WTC11 (cell line): ENCODE measurements at regions not wholly inside any gene's neighbourhood (a gene's known extent, or its start where the extent isn't known, plus 50 kb on each side); places are given as distances from the start of the nearest gene placed in this dataset.

Experiments
- ATAC-seq: fragments of 200-7000 bp; cut with Tn5 transposase; 2 replicates; pipeline ENCODE4 v1.10.0; 2021; ENCODE audit warnings: mild to moderate bottlenecking, moderate library complexity
- CTCF ChIA-PET: fragments of 300-600 bp; sonication (Branson Sonifier 250); formaldehyde crosslinking; loops from one replicate; lab custom pipeline; 2021; ENCODE audit warnings: antibody characterized with exemption; lab: Charles Lee
- POLR2A ChIA-PET: fragments of 350-600 bp; sonication (Branson Sonifier 250); formaldehyde crosslinking; loops from one replicate; lab custom pipeline; 2021; ENCODE audit warnings: antibody characterized with exemption; lab: Charles Lee
- DNase-seq: peaks from one replicate; pipeline ENCODE4 v3.0.0; 2021; ENCODE audit warnings: low spot score
- H3K27ac Mint-ChIP-seq: 2 replicates; pipeline ENCODE4 v1.8.0; 2021; ENCODE audit warnings: mixed read lengths
- H3K27me3 Mint-ChIP-seq: 2 replicates; pipeline ENCODE4 v1.8.0; 2021; ENCODE audit warnings: low read depth, mild to moderate bottlenecking, moderate library complexity, mixed read lengths
- H3K36me3 Mint-ChIP-seq: 2 replicates; pipeline ENCODE4 v1.8.0; 2021; ENCODE audit warnings: mixed read lengths
- H3K4me1 Mint-ChIP-seq: 2 replicates; pipeline ENCODE4 v1.8.0; 2022; ENCODE audit warnings: mixed read lengths
- H3K4me3 Mint-ChIP-seq: 2 replicates; pipeline ENCODE4 v1.8.0; 2021; ENCODE audit warnings: mild to moderate bottlenecking, moderate library complexity, mixed read lengths
- H3K9me3 Mint-ChIP-seq: 2 replicates; pipeline ENCODE4 v1.8.0; 2021; ENCODE audit warnings: mixed read lengths
- ARID4B ChIP-seq: sonication (generic); formaldehyde crosslinking; IDR thresholded peaks from 2 replicates; pipeline ENCODE4 v1.8.0; 2023; ENCODE audit warnings: missing genetic modification reagents, mild to moderate bottlenecking, borderline replicate concordance
- ATF3 ChIP-seq: sonication (generic); formaldehyde crosslinking; conservative IDR thresholded peaks from 2 replicates; pipeline ENCODE4 v1.8.1; 2022; ENCODE audit warnings: mild to moderate bottlenecking, missing genetic modification reagents
- CBFB ChIP-seq: sonication (generic); formaldehyde crosslinking; IDR thresholded peaks from 2 replicates; pipeline ENCODE4 v1.8.1; 2022; ENCODE audit warnings: mild to moderate bottlenecking, low read depth, missing genetic modification reagents
- CDX4 ChIP-seq: fragments of 250-450 bp; sonication (Bioruptor Pico); IDR thresholded peaks from 2 replicates; pipeline ENCODE4 v1.9.0; 2021; ENCODE audit warnings: moderate library complexity, mild to moderate bottlenecking, inconsistent platforms, borderline replicate concordance
- CREM ChIP-seq: sonication (generic); formaldehyde crosslinking; IDR thresholded peaks from 2 replicates; pipeline ENCODE4 v1.8.1; 2022; ENCODE audit warnings: mild to moderate bottlenecking, missing genetic modification reagents, moderate library complexity
- ESRRA ChIP-seq: sonication (generic); formaldehyde crosslinking; IDR thresholded peaks from 2 replicates; pipeline ENCODE4 v1.8.1; 2022; ENCODE audit warnings: mild to moderate bottlenecking, missing genetic modification reagents, borderline replicate concordance
- GTF2I ChIP-seq: fragments of 250-450 bp; sonication (Bioruptor Pico); conservative IDR thresholded peaks from 2 replicates; pipeline ENCODE4 v1.4.0; 2021; ENCODE audit warnings: mild to moderate bottlenecking
- IRF2 ChIP-seq: sonication (generic); formaldehyde crosslinking; IDR thresholded peaks from 2 replicates; pipeline ENCODE4 v1.8.0; 2022; ENCODE audit warnings: low read depth, missing genetic modification reagents, borderline replicate concordance
- JAZF1 ChIP-seq: fragments of 250-450 bp; sonication (Bioruptor Pico); IDR thresholded peaks from 2 replicates; pipeline ENCODE4 v1.9.0; 2021; ENCODE audit warnings: moderate library complexity, mild to moderate bottlenecking, inconsistent platforms
- KAT7 ChIP-seq: sonication (generic); formaldehyde crosslinking; IDR thresholded peaks from 2 replicates; pipeline ENCODE4 v1.8.1; 2023; ENCODE audit warnings: missing genetic modification reagents, mild to moderate bottlenecking, borderline replicate concordance
- MXD4 ChIP-seq: fragments of 250-450 bp; sonication (Bioruptor Pico); IDR thresholded peaks from 2 replicates; pipeline ENCODE4 v1.8.0; 2021; ENCODE audit warnings: mild to moderate bottlenecking, moderate library complexity, borderline replicate concordance
- NFATC4 ChIP-seq: fragments of 250-450 bp; sonication (Bioruptor Pico); IDR thresholded peaks from 2 replicates; pipeline ENCODE4 v1.9.0; 2021; ENCODE audit warnings: mild to moderate bottlenecking
- NFE2L1 ChIP-seq: sonication (generic); formaldehyde crosslinking; IDR thresholded peaks from 2 replicates; pipeline ENCODE4 v1.8.1; 2023; ENCODE audit warnings: missing genetic modification reagents
- NR2C2 ChIP-seq: sonication (generic); formaldehyde crosslinking; IDR thresholded peaks from 2 replicates; pipeline ENCODE4 v1.8.0; 2022; ENCODE audit warnings: mild to moderate bottlenecking, missing genetic modification reagents
- PRDM15 ChIP-seq: sonication (generic); formaldehyde crosslinking; IDR thresholded peaks from 2 replicates; pipeline ENCODE4 v1.8.0; 2022; ENCODE audit warnings: missing genetic modification reagents
- STAT6 ChIP-seq: sonication (generic); formaldehyde crosslinking; conservative IDR thresholded peaks from 2 replicates; pipeline ENCODE4 v1.8.1; 2023; ENCODE audit warnings: mild to moderate bottlenecking, low read depth, missing genetic modification reagents, moderate library complexity
- TCF7 ChIP-seq: sonication (generic); formaldehyde crosslinking; IDR thresholded peaks from 2 replicates; pipeline ENCODE4 v1.8.0; 2022; ENCODE audit warnings: mild to moderate bottlenecking, low read depth, missing genetic modification reagents, moderate library complexity
- ZBTB21 ChIP-seq: sonication (generic); formaldehyde crosslinking; IDR thresholded peaks from 2 replicates; pipeline ENCODE4 v1.8.1; 2023; ENCODE audit warnings: mild to moderate bottlenecking, missing genetic modification reagents, borderline replicate concordance
- ZNF219 ChIP-seq: sonication (generic); formaldehyde crosslinking; IDR thresholded peaks from 2 replicates; pipeline ENCODE4 v1.8.0; 2023; ENCODE audit warnings: missing genetic modification reagents, mild to moderate bottlenecking, borderline replicate concordance
- ZNF396 ChIP-seq: fragments of 250-450 bp; sonication (Bioruptor Pico); IDR thresholded peaks from 2 replicates; pipeline ENCODE4 v1.8.0; 2021; ENCODE audit warnings: mild to moderate bottlenecking, moderate library complexity, borderline replicate concordance
- ZNF416 ChIP-seq: fragments of 250-450 bp; sonication (Bioruptor Pico); IDR thresholded peaks from 2 replicates; pipeline ENCODE4 v1.9.0; 2021; ENCODE audit warnings: mild to moderate bottlenecking, inconsistent platforms
- TF ChIP-seq, protein P1 (sequence below): sonication (generic); formaldehyde crosslinking; IDR thresholded peaks from 2 replicates; pipeline ENCODE4 v1.8.1; 2022; ENCODE audit warnings: low read depth, missing genetic modification reagents, borderline replicate concordance

DNA sequence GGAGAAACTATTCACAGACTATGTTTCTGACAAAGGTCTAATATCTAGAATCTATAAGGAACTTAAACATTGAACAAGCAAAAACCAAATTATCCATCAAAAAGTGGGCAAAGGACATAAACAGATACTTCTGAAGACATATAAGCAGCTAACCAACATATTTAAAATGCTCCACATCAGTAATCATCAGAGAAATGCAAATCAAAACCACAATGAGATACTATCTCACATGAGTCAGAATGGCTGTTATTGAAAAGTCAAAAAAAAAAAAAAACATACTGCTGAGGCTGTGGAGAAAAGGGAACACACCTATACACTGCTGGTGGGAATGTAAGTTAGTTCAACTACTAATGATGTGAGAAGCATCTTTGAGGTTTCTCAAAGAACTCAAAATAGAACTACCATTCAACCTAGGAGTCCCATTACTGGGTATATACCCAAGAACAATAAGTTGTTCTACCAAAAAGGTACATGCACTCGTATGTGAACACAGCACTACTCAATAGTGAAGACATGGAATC, 220.4 kb upstream of the TFPI start:
- Mint-ChIP-seq H3K27me3 (peaks cover 3% of the 10 kb centered on the region; the same call in 1 of the 2 replicates), H3K4me1 (peaks cover 21% of the 10 kb centered on the region), H3K4me3 (no peak overlapping the region), H3K9me3 (peaks cover 6% of the 10 kb centered on the region; the same call in 1 of the 2 replicates), H3K36me3 (peaks cover 7% of the 10 kb centered on the region; the same call in 1 of the 2 replicates), H3K27ac (no peak overlapping the region)
- TF ChIP-seq GTF2I (CRISPR knock-in tag) (no peak), JAZF1 (CRISPR knock-in tag) (no peak), ZNF416 (CRISPR knock-in tag) (no peak), PRDM15 (CRISPR knock-in tag) (no peak), TCF7 (CRISPR knock-in tag) (no peak)
- ChIA-PET CTCF (no interaction called here), POLR2A (no interaction called here)
- no peak for DNase-seq
- ATAC-seq = no peak

- Mint-ChIP-seq H3K4me1 (peaks cover 21% of the 10 kb centered on the region), H3K9me3 (peaks cover 6% of the 10 kb centered on the region; the same call in 1 of the 2 replicates), H3K27me3 (peaks cover under 1% of the 10 kb centered on the region; the same call in 1 of the 2 replicates), H3K27ac (no peak overlapping the region), H3K36me3 (peaks cover 7% of the 10 kb centered on the region; the same call in 1 of the 2 replicates), H3K4me3 (no peak overlapping the region)
- ChIA-PET POLR2A (no interaction called here), CTCF (no interaction called here)
- no peak for DNase-seq
- no peak for ATAC-seq
- no peak for TF ChIP-seq CBFB
- TF ChIP-seq ZNF396 (CRISPR knock-in tag) = no peak
- TF ChIP-seq NFE2L1 (CRISPR knock-in tag) = no peak
- no peak for TF ChIP-seq TCF7 (CRISPR knock-in tag)
- no peak for TF ChIP-seq NFATC4
- no peak for TF ChIP-seq ZNF219 (CRISPR knock-in tag)
- TF ChIP-seq ESRRA (CRISPR knock-in tag) = no peak
- TF ChIP-seq, protein P1, sequence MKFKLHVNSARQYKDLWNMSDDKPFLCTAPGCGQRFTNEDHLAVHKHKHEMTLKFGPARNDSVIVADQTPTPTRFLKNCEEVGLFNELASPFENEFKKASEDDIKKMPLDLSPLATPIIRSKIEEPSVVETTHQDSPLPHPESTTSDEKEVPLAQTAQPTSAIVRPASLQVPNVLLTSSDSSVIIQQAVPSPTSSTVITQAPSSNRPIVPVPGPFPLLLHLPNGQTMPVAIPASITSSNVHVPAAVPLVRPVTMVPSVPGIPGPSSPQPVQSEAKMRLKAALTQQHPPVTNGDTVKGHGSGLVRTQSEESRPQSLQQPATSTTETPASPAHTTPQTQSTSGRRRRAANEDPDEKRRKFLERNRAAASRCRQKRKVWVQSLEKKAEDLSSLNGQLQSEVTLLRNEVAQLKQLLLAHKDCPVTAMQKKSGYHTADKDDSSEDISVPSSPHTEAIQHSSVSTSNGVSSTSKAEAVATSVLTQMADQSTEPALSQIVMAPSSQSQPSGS = no peak
- no peak for TF ChIP-seq CREM (CRISPR knock-in tag)
- TF ChIP-seq MXD4 (CRISPR knock-in tag) = no peak
- no peak for TF ChIP-seq NR2C2 (CRISPR knock-in tag)
- no peak for TF ChIP-seq IRF2 (CRISPR knock-in tag)
- no peak for TF ChIP-seq ARID4B
- no peak for TF ChIP-seq CDX4 (CRISPR knock-in tag)
- TF ChIP-seq STAT6 (CRISPR knock-in tag) = no peak
- no peak for TF ChIP-seq KAT7 (CRISPR knock-in tag)
- no peak for TF ChIP-seq ATF3 (CRISPR knock-in tag)
- no peak for TF ChIP-seq ZBTB21 (CRISPR knock-in tag)
Measured at GRCh38 chr2:187775196-187775595, 221.0 kb upstream of the TFPI start.
